ENCODE measurements at regions not wholly inside any gene's neighbourhood (a gene's known extent, or its start where the extent isn't known, plus 50 kb on each side); places are given as distances from the start of the nearest gene placed in this dataset.

DNA sequence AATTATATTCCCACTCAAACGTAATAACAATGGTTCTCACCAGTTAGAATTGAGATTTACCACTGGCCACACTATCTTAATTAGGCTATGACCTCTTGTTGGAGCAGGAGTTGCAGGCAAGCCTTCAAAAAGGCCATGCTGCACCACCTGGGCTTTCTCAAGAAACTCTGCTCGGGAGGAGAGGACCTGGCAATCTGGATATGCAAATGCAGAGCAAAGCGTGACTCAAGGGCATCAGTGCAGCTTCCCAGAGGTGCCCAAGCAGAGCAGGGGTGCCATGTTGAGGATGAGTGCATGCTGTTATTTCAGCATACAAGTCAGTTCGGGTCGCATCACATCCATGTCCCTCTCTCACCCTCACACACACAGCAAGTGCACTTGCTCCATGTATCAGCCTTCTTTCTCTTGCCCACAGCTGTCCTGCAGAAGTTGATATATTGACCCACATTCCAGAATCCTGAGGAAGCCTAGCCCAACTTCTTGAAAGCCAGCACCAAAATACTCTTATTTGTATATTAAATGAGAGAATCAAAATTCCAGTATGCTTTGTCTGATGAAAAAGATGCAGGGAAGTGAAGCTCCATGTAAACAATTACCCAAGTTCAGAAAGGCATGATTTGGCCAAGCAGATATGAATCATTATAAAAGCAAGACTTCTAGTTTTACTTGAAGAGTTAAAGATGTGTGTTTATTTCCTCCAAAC, 55.7 kb upstream of the IL6 start:
- no peak for TF ChIP-seq POLR2A (IDR thresholded peaks at IDR 0.05; ENCODE audit: low read length)
- no peak for TF ChIP-seq GATA1 (IDR thresholded peaks at IDR 0.05; ENCODE audit: low read depth, low read length)
